ENCODE measurements at regions not wholly inside any gene's neighbourhood (a gene's known extent, or its start where the extent isn't known, plus 50 kb on each side); places are given as distances from the start of the nearest gene placed in this dataset.

- DNase-seq, result no peak
- peaks cover 22% of the 10 kb centered on the region for H3K36me3 ChIP-seq
- no peak overlapping the region for H3K4me3 ChIP-seq (ENCODE audit: low read depth, low read length)
- no peaks in the 10 kb centered on the region for H3K9me3 ChIP-seq (ENCODE audit: severe bottlenecking)
- no peaks in the 10 kb centered on the region for H3K27me3 ChIP-seq (ENCODE audit: insufficient read depth, low read depth, severe bottlenecking)
- no peak overlapping the region for H3K27ac ChIP-seq
- no peak for TF ChIP-seq CTCF (IDR thresholded peaks at IDR 0.05; ENCODE audit: low read depth, low read length)
These were observed 81.1 kb downstream of the BOLA3 start for GRCh38 chr2:74066491-74067203.

GRCh38 chr2:74067221-74067747 lies 80.4 kb downstream of the BOLA3 start:
- Histone ChIP-seq H3K9me3 (ENCODE audit: severe bottlenecking) (no peaks in the 10 kb centered on the region), H3K4me3 (ENCODE audit: low read depth, low read length) (no peak overlapping the region), H3K27me3 (ENCODE audit: insufficient read depth, low read depth, severe bottlenecking) (no peaks in the 10 kb centered on the region), H3K36me3 (peaks cover 24% of the 10 kb centered on the region), H3K27ac (no peak overlapping the region)
- no peak for TF ChIP-seq CTCF (IDR thresholded peaks at IDR 0.05; ENCODE audit: low read depth, low read length)
- no peak for DNase-seq

- H3K9me3 ChIP-seq (ENCODE audit: severe bottlenecking), result no peaks in the 10 kb centered on the region
- no peak overlapping the region for H3K4me3 ChIP-seq (ENCODE audit: low read depth, low read length)
- no peak for DNase-seq
- H3K36me3 ChIP-seq, result peaks cover 54% of the 10 kb centered on the region
- H3K27me3 ChIP-seq (ENCODE audit: insufficient read depth, low read depth, severe bottlenecking), result no peaks in the 10 kb centered on the region
- TF ChIP-seq CTCF (IDR thresholded peaks at IDR 0.05; ENCODE audit: low read depth, low read length), result no peak
- H3K27ac ChIP-seq, result no peak overlapping the region
These were observed 76.7 kb downstream of the BOLA3 start for GRCh38 chr2:74070991-74071390.

GRCh38 chr2:74071426-74071825 lies 76.3 kb downstream of the BOLA3 start:
- Histone ChIP-seq H3K36me3 (peaks cover 54% of the 10 kb centered on the region), H3K9me3 (ENCODE audit: severe bottlenecking) (no peaks in the 10 kb centered on the region), H3K4me3 (ENCODE audit: low read depth, low read length) (no peak overlapping the region), H3K27me3 (ENCODE audit: insufficient read depth, low read depth, severe bottlenecking) (no peaks in the 10 kb centered on the region), H3K27ac (no peak overlapping the region)
- DNase-seq, result no peak
- TF ChIP-seq CTCF (IDR thresholded peaks at IDR 0.05; ENCODE audit: low read depth, low read length), result no peak

GRCh38 chr2:74072565-74072964 lies 75.1 kb downstream of the BOLA3 start:
- DNase-seq, result no peak
- Histone ChIP-seq H3K4me3 (ENCODE audit: low read depth, low read length) (no peak overlapping the region), H3K36me3 (peaks cover 58% of the 10 kb centered on the region), H3K27me3 (ENCODE audit: insufficient read depth, low read depth, severe bottlenecking) (no peaks in the 10 kb centered on the region), H3K9me3 (ENCODE audit: severe bottlenecking) (no peaks in the 10 kb centered on the region), H3K27ac (no peak overlapping the region)
- TF ChIP-seq CTCF (IDR thresholded peaks at IDR 0.05; ENCODE audit: low read depth, low read length), result no peak

GRCh38 chr2:74074487-74074886 lies 73.2 kb downstream of the BOLA3 start:
- H3K4me3 ChIP-seq (ENCODE audit: low read depth, low read length), result no peak overlapping the region
- H3K9me3 ChIP-seq (ENCODE audit: severe bottlenecking), result no peaks in the 10 kb centered on the region
- no peak for DNase-seq
- H3K27ac ChIP-seq, result no peak overlapping the region
- H3K27me3 ChIP-seq (ENCODE audit: insufficient read depth, low read depth, severe bottlenecking), result no peaks in the 10 kb centered on the region
- TF ChIP-seq CTCF (IDR thresholded peaks at IDR 0.05; ENCODE audit: low read depth, low read length), result no peak
- H3K36me3 ChIP-seq, result peaks cover 66% of the 10 kb centered on the region

All from WERI-Rb-1 (cell line).